K562 (cell line): ENCODE measurements at regions not wholly inside any gene's neighbourhood (a gene's known extent, or its start where the extent isn't known, plus 50 kb on each side); places are given as distances from the start of the nearest gene placed in this dataset.

Experiments used
- ATF1 ChIP-seq, 2 experiments: fragments of 450-650 bp in 1 of 2; IDR thresholded peaks; 2 replicates each; pipeline ENCODE4 v1.6.1; 2016; ENCODE audit warnings: missing compliant biosample characterization in 1 of 2, missing genetic modification characterization in 1 of 2
- BRF1 ChIP-seq: IDR thresholded peaks from 3 replicates; pipeline ENCODE4 v1.6.1; 2011; ENCODE audit warnings: borderline replicate concordance, mild to moderate bottlenecking; ENCODE audit not compliant: insufficient read length; ENCODE audit errors: extremely low read depth
- CBX1 ChIP-seq: sonication (generic); IDR thresholded peaks from 2 replicates; pipeline ENCODE4 v1.6.1; 2016; ENCODE audit warnings: antibody characterized with exemption, low read depth, mild to moderate bottlenecking
- GABPA ChIP-seq: fragments of 200-800 bp; sonication (Bioruptor generic); conservative IDR thresholded peaks from 2 replicates; pipeline ENCODE4 v1.6.1; 2016; ENCODE audit warnings: low read depth, missing genetic modification characterization, missing compliant biosample characterization
- HMG20B ChIP-seq: fragments of 250-450 bp; sonication (Bioruptor Pico); IDR thresholded peaks from 2 replicates; pipeline ENCODE4 v1.5.0; 2021; ENCODE audit warnings: mild to moderate bottlenecking
- IFI16 ChIP-seq: fragments of 250-450 bp; sonication (Bioruptor Pico); IDR thresholded peaks from 2 replicates; pipeline ENCODE4 v2.1.2; 2022; ENCODE audit warnings: mild to moderate bottlenecking, inconsistent platforms
- KDM1A ChIP-seq, 2 experiments: fragments of 450-650 bp; IDR thresholded peaks; 2 replicates each; pipeline ENCODE4 v1.6.1; 2016; ENCODE audit warnings: mild to moderate bottlenecking in 2 of 2
- MTA1 ChIP-seq: fragments of 450-650 bp; IDR thresholded peaks from 2 replicates; pipeline ENCODE4 v1.6.1; 2017; ENCODE audit warnings: borderline replicate concordance
- NCOA4 ChIP-seq: fragments of 450-650 bp; IDR thresholded peaks from 2 replicates; pipeline ENCODE4 v1.6.1; 2018; ENCODE audit warnings: mild to moderate bottlenecking; ENCODE audit not compliant: partially characterized antibody
- NFATC3 ChIP-seq: fragments of 450-650 bp; IDR thresholded peaks from 2 replicates; pipeline ENCODE4 v1.6.1; 2017; ENCODE audit warnings: mild to moderate bottlenecking
- NR2F6 ChIP-seq: fragments of 450-650 bp; formaldehyde crosslinking; IDR thresholded peaks from 2 replicates; pipeline ENCODE4 v1.4.0; 2020; ENCODE audit warnings: mild to moderate bottlenecking
- PHB ChIP-seq: fragments of 250-450 bp; sonication (Bioruptor Pico); IDR thresholded peaks from 2 replicates; pipeline ENCODE4 v1.5.0; 2021
- PHF8 ChIP-seq: fragments of 200-600 bp; sonication (generic); IDR thresholded peaks from 2 replicates; pipeline ENCODE4 v1.6.1; 2012; ENCODE audit warnings: mixed run types, mild to moderate bottlenecking, inconsistent platforms, low read length, moderate library complexity, borderline replicate concordance
- POLR2AphosphoS2 ChIP-seq: IDR thresholded peaks from 2 replicates; pipeline ENCODE4 v1.6.1; 2012; ENCODE audit warnings: low read length, improper control_type of control experiment
- POLR2B ChIP-seq: fragments of 450-650 bp; IDR thresholded peaks from 2 replicates; pipeline ENCODE4 v1.6.1; 2018; ENCODE audit warnings: low read depth; ENCODE audit not compliant: partially characterized antibody
- POLR2H ChIP-seq: IDR thresholded peaks from 2 replicates; pipeline ENCODE4 v1.6.1; 2016; ENCODE audit warnings: missing genetic modification characterization, low read depth, mild to moderate bottlenecking, control low read depth, missing compliant biosample characterization, moderate library complexity
- SRSF3 ChIP-seq: fragments of 200-400 bp; formaldehyde crosslinking; IDR thresholded peaks from 2 replicates; pipeline ENCODE4 v1.6.1; 2016; ENCODE audit warnings: mild to moderate bottlenecking, low read length, moderate library complexity; ENCODE audit not compliant: insufficient read depth
- STAG1 ChIP-seq: sonication (generic); formaldehyde crosslinking; IDR thresholded peaks from 2 replicates; pipeline ENCODE4 v1.5.0; 2020; ENCODE audit warnings: missing genetic modification reagents, borderline replicate concordance
- U2AF1 ChIP-seq: fragments of 200-400 bp; formaldehyde crosslinking; optimal IDR thresholded peaks from 2 replicates; pipeline ENCODE3; 2017; ENCODE audit warnings: mild to moderate bottlenecking, low read depth, low read length, moderate library complexity
- XRCC5 ChIP-seq: fragments of 200-400 bp; formaldehyde crosslinking; IDR thresholded peaks from 2 replicates; pipeline ENCODE4 v1.6.1; 2017; ENCODE audit warnings: low read depth, mild to moderate bottlenecking, low read length
- ZBTB34 ChIP-seq: fragments of 250-450 bp; sonication (Bioruptor Pico); IDR thresholded peaks from 2 replicates; pipeline ENCODE4 v1.8.0; 2021; ENCODE audit warnings: mild to moderate bottlenecking, moderate library complexity
- ZNF717 ChIP-seq: fragments of 250-450 bp; sonication (Bioruptor Pico); IDR thresholded peaks from 2 replicates; pipeline ENCODE4 v1.5.0; 2021
- TF ChIP-seq, protein P1 (sequence below): IDR thresholded peaks from 3 replicates; pipeline ENCODE4 v1.6.1; 2011; ENCODE audit warnings: borderline replicate concordance, mild to moderate bottlenecking; ENCODE audit not compliant: insufficient read length, insufficient read depth
- TF ChIP-seq, protein P2 (sequence below): sonication (generic); formaldehyde crosslinking; IDR thresholded peaks from 2 replicates; pipeline ENCODE4 v1.8.0; 2022; ENCODE audit warnings: mild to moderate bottlenecking, missing genetic modification reagents, borderline replicate concordance
- TF ChIP-seq, protein P3 (sequence below): fragments of 450-650 bp; formaldehyde crosslinking; IDR thresholded peaks from 2 replicates; pipeline ENCODE4 v1.4.0; 2020; ENCODE audit warnings: mild to moderate bottlenecking, mixed read lengths

- no peak for TF ChIP-seq IFI16 (CRISPR knock-in tag)
- TF ChIP-seq, protein P1, sequence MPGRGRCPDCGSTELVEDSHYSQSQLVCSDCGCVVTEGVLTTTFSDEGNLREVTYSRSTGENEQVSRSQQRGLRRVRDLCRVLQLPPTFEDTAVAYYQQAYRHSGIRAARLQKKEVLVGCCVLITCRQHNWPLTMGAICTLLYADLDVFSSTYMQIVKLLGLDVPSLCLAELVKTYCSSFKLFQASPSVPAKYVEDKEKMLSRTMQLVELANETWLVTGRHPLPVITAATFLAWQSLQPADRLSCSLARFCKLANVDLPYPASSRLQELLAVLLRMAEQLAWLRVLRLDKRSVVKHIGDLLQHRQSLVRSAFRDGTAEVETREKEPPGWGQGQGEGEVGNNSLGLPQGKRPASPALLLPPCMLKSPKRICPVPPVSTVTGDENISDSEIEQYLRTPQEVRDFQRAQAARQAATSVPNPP = no peak
- TF ChIP-seq GABPA (tag) = no peak
- peak; percentile 47 for TF ChIP-seq POLR2B
- no peak for TF ChIP-seq ZBTB34 (CRISPR knock-in tag)
- TF ChIP-seq, protein P2, sequence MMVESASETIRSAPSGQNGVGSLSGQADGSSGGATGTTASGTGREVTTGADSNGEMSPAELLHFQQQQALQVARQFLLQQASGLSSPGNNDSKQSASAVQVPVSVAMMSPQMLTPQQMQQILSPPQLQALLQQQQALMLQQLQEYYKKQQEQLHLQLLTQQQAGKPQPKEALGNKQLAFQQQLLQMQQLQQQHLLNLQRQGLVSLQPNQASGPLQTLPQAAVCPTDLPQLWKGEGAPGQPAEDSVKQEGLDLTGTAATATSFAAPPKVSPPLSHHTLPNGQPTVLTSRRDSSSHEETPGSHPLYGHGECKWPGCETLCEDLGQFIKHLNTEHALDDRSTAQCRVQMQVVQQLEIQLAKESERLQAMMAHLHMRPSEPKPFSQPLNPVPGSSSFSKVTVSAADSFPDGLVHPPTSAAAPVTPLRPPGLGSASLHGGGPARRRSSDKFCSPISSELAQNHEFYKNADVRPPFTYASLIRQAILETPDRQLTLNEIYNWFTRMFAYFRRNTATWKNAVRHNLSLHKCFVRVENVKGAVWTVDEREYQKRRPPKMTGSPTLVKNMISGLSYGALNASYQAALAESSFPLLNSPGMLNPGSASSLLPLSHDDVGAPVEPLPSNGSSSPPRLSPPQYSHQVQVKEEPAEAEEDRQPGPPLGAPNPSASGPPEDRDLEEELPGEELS = no peak
- TF ChIP-seq KDM1A (IDR thresholded peaks at IDR 0.05) = peak; percentile 64 to 70
- no peak for TF ChIP-seq XRCC5
- TF ChIP-seq POLR2AphosphoS2 = no peak
- TF ChIP-seq NR2F6 = no peak
- no peak for TF ChIP-seq ATF1 (CRISPR knock-in tag; IDR thresholded peaks at IDR 0.05)
- 0 out of 2 replicates have a peak, but pooled peaks have one; percentile 22 for TF ChIP-seq ATF1 (tag; IDR thresholded peaks at IDR 0.05)
- no peak for TF ChIP-seq STAG1
- TF ChIP-seq NCOA4 = no peak
- TF ChIP-seq PHB (CRISPR knock-in tag) = no peak
- no peak for TF ChIP-seq SRSF3
- TF ChIP-seq CBX1 = peak; percentile 28; the same call in 1 of the 2 replicates
- peak; percentile 53; the same call in 1 of the 2 replicates for TF ChIP-seq POLR2H (tag)
- no peak for TF ChIP-seq ZNF717 (CRISPR knock-in tag)
- TF ChIP-seq PHF8 = peak; percentile 33; the same call in 1 of the 2 replicates
- no peak for TF ChIP-seq HMG20B (CRISPR knock-in tag)
- TF ChIP-seq, protein P3, sequence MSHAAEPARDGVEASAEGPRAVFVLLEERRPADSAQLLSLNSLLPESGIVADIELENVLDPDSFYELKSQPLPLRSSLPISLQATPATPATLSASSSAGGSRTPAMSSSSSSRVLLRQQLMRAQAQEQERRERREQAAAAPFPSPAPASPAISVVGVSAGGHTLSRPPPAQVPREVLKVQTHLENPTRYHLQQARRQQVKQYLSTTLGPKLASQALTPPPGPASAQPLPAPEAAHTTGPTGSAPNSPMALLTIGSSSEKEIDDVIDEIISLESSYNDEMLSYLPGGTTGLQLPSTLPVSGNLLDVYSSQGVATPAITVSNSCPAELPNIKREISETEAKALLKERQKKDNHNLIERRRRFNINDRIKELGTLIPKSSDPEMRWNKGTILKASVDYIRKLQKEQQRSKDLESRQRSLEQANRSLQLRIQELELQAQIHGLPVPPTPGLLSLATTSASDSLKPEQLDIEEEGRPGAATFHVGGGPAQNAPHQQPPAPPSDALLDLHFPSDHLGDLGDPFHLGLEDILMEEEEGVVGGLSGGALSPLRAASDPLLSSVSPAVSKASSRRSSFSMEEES (CRISPR knock-in tag) = no peak
- no peak for TF ChIP-seq MTA1
- no peak for TF ChIP-seq BRF1
- TF ChIP-seq NFATC3 = 0 out of 2 replicates have a peak, but pooled peaks have one; percentile 16
- TF ChIP-seq U2AF1 = no peak
Measured at GRCh38 chr14:30296931-30297405, 262.0 kb upstream of the G2E3 start (continued).
